PC-9 (cell line): ENCODE measurements at regions not wholly inside any gene's neighbourhood (a gene's known extent, or its start where the extent isn't known, plus 50 kb on each side); places are given as distances from the start of the nearest gene placed in this dataset.

ENCODE experiments used
- EZH2 ChIP-seq: fragments of 200-600 bp; sonication (generic); IDR thresholded peaks from 2 replicates; pipeline ENCODE4 v1.8.0; 2017; ENCODE audit warnings: antibody characterized with exemption, low read depth
- TF ChIP-seq, protein P1 (sequence below): fragments of 200-600 bp; sonication (generic); conservative IDR thresholded peaks from 2 replicates; pipeline ENCODE4 v1.6.1; 2017; ENCODE audit warnings: mixed run types, antibody characterized with exemption, mild to moderate bottlenecking, moderate library complexity

- TF ChIP-seq, protein P1, sequence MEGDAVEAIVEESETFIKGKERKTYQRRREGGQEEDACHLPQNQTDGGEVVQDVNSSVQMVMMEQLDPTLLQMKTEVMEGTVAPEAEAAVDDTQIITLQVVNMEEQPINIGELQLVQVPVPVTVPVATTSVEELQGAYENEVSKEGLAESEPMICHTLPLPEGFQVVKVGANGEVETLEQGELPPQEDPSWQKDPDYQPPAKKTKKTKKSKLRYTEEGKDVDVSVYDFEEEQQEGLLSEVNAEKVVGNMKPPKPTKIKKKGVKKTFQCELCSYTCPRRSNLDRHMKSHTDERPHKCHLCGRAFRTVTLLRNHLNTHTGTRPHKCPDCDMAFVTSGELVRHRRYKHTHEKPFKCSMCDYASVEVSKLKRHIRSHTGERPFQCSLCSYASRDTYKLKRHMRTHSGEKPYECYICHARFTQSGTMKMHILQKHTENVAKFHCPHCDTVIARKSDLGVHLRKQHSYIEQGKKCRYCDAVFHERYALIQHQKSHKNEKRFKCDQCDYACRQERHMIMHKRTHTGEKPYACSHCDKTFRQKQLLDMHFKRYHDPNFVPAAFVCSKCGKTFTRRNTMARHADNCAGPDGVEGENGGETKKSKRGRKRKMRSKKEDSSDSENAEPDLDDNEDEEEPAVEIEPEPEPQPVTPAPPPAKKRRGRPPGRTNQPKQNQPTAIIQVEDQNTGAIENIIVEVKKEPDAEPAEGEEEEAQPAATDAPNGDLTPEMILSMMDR, result no peak
- TF ChIP-seq EZH2, result no peak
These were observed 458.9 kb downstream of the NOVA1 start for GRCh38 chr14:26138764-26139445.
